Hepatocyte (in vitro differentiated cells): ENCODE measurements at regions not wholly inside any gene's neighbourhood (a gene's known extent, or its start where the extent isn't known, plus 50 kb on each side); places are given as distances from the start of the nearest gene placed in this dataset.

Source experiments
- DNase-seq: peaks from one replicate; pipeline ENCODE4 v3.0.0-alpha.2; 2016; ENCODE audit warnings: low spot score
- H2AFZ ChIP-seq: fragments of 200-600 bp; sonication (generic); 2 replicates; pipeline ENCODE4 v1.6.0; 2016; ENCODE audit warnings: antibody characterized with exemption, mild to moderate bottlenecking
- H3K27ac ChIP-seq: fragments of 200-600 bp; sonication (generic); 2 replicates; pipeline ENCODE4 v1.5.1; 2016; ENCODE audit warnings: mild to moderate bottlenecking
- H3K27me3 ChIP-seq: fragments of 200-600 bp; sonication (generic); 2 replicates; pipeline ENCODE4 v1.6.1; 2016
- H3K36me3 ChIP-seq: fragments of 200-600 bp; sonication (generic); replicated peaks from 2 replicates; pipeline ENCODE4 v1.5.1; 2016; ENCODE audit warnings: low read depth; ENCODE audit not compliant: insufficient read depth
- H3K4me1 ChIP-seq: fragments of 200-600 bp; sonication (generic); 2 replicates; pipeline ENCODE4 v1.5.1; 2016; ENCODE audit warnings: mild to moderate bottlenecking, moderate library complexity; ENCODE audit not compliant: insufficient read depth
- H3K4me2 ChIP-seq: fragments of 200-600 bp; sonication (generic); 2 replicates; pipeline ENCODE4 v1.6.0; 2016
- H3K4me3 ChIP-seq: fragments of 200-600 bp; sonication (generic); 2 replicates; pipeline ENCODE4 v1.5.1; 2016; ENCODE audit warnings: mild to moderate bottlenecking
- H3K79me2 ChIP-seq: fragments of 200-600 bp; sonication (generic); 2 replicates; pipeline ENCODE4 v1.6.0; 2017; ENCODE audit warnings: mild to moderate bottlenecking
- H3K9me2 ChIP-seq: fragments of 200-600 bp; sonication (generic); replicated peaks from 2 replicates; pipeline ENCODE4 v1.6.0; 2017; ENCODE audit warnings: mild to moderate bottlenecking; ENCODE audit not compliant: insufficient read depth
- H3K9me3 ChIP-seq: fragments of 200-600 bp; sonication (generic); 2 replicates; pipeline ENCODE4 v1.5.1; 2016; ENCODE audit warnings: low read depth, mild to moderate bottlenecking
- H4K20me1 ChIP-seq: fragments of 200-600 bp; sonication (generic); 2 replicates; pipeline ENCODE4 v1.6.0; 2016; ENCODE audit warnings: mild to moderate bottlenecking; ENCODE audit not compliant: insufficient read depth, poor library complexity, severe bottlenecking
- EZH2 ChIP-seq: fragments of 200-600 bp; sonication (generic); IDR thresholded peaks from 2 replicates; pipeline ENCODE4 v1.6.1; 2016; ENCODE audit warnings: antibody characterized with exemption, mild to moderate bottlenecking, borderline replicate concordance
- EZH2phosphoT487 ChIP-seq: fragments of 200-600 bp; sonication (generic); IDR thresholded peaks from one replicate; pipeline ENCODE4 v1.6.1; 2018; ENCODE audit warnings: antibody characterized with exemption, mild to moderate bottlenecking, low read depth, moderate library complexity; ENCODE audit not compliant: unreplicated experiment, severe bottlenecking
- WGBS: methylation state at CpG from one replicate; pipeline ENCODE4 v1.1.6; 2016; ENCODE audit warnings: low lambda C conversion rate; ENCODE audit errors: missing lambda C conversion rate; 5-methylcytosine and 5-hydroxymethylcytosine counted together
- TF ChIP-seq, protein P1 (sequence below): fragments of 200-600 bp; sonication (generic); IDR thresholded peaks from 2 replicates; pipeline ENCODE4 v1.5.1; 2016; ENCODE audit warnings: antibody characterized with exemption, mild to moderate bottlenecking; ENCODE audit not compliant: poor library complexity

DNA sequence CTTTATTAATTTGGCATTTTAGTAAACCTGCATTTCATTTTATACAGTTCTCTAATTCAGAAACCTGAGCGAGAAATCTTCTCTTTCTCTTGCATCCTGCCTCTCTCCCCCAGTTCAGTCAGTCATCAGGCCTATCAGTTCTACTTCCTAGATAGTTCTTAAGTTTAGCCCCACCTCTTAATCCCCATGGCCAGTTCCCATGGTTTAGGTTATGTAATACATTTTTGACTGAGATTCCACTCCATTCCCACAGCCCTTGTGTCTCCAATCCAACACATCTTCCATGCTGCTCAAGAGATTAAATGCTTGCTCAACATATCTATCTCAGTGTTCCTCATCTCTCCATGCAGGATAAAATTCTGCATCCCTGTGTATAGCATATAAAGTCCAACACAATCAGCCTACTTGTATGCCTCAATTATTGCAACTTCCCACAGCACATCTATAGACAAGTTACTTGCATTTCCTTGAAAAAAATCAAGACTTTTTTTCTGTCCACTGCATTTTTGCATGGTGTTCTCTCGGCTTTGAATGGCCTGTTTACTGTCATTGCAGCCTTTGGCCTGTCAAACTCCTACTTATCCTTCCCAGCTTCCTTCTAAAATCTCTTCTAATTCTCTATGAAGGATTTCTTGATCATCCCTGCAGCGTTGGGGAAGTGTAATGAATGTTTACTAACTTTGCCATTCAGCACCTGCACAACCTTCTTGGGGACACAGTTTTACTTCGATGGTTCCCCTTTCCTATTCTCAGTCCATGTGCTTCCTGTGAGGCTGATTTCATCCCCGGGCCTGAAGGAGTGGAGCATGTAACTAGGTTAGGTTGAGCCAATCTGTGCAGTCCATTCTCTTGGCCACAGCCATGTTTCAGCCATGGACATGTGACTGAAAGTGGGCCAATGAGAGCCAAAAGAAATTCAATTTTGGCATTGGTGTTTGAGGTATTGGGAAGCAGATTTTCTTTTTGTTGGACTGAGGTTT lies 80.8 kb downstream of the DACT1 start:
- no peak for DNase-seq
- Histone ChIP-seq H2AFZ (no peak overlapping the region), H3K4me3 (no peak overlapping the region), H3K9me2 (no peaks in the 10 kb centered on the region), H3K4me1 (peaks cover 4% of the 10 kb centered on the region), H3K36me3 (no peaks in the 10 kb centered on the region), H3K27me3 (no peaks in the 10 kb centered on the region), H3K9me3 (no peaks in the 10 kb centered on the region), H3K27ac (no peak overlapping the region), H3K4me2 (no peak overlapping the region), H4K20me1 (no peaks in the 10 kb centered on the region), H3K79me2 (no peaks in the 10 kb centered on the region)
- 67% methylated on average over 5 of the region's 5 CpGs for WGBS
- no peak for TF ChIP-seq EZH2phosphoT487
- TF ChIP-seq, protein P1, sequence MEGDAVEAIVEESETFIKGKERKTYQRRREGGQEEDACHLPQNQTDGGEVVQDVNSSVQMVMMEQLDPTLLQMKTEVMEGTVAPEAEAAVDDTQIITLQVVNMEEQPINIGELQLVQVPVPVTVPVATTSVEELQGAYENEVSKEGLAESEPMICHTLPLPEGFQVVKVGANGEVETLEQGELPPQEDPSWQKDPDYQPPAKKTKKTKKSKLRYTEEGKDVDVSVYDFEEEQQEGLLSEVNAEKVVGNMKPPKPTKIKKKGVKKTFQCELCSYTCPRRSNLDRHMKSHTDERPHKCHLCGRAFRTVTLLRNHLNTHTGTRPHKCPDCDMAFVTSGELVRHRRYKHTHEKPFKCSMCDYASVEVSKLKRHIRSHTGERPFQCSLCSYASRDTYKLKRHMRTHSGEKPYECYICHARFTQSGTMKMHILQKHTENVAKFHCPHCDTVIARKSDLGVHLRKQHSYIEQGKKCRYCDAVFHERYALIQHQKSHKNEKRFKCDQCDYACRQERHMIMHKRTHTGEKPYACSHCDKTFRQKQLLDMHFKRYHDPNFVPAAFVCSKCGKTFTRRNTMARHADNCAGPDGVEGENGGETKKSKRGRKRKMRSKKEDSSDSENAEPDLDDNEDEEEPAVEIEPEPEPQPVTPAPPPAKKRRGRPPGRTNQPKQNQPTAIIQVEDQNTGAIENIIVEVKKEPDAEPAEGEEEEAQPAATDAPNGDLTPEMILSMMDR, result no peak
- no peak for TF ChIP-seq EZH2

DNA sequence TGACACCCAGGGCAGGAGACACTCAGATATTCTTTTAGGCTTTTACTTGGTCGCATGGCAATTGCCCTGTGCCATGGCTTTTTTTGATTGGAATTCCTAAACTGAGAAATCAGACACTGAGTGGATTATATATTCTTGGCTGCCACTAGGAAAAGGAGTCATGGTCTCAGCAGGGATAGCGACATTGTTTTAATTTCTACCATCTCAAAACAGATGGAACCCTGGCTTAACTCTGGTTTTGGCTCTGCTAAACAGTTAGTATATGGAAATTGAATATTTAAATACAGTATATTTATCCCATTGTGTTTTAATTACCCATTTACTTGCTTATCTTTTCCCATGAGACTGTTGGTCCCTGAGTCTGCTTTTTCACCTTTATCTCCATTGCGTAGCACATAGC lies 84.0 kb downstream of the DACT1 start:
- Histone ChIP-seq H3K27ac (no peak overlapping the region), H4K20me1 (no peaks in the 10 kb centered on the region), H3K4me2 (no peak overlapping the region), H3K9me3 (no peaks in the 10 kb centered on the region), H3K4me1 (peaks cover 4% of the 10 kb centered on the region), H3K36me3 (no peaks in the 10 kb centered on the region), H3K79me2 (no peaks in the 10 kb centered on the region), H3K9me2 (no peaks in the 10 kb centered on the region), H3K27me3 (no peaks in the 10 kb centered on the region), H2AFZ (no peak overlapping the region), H3K4me3 (no peak overlapping the region)
- WGBS, result 90% methylated on average over 3 of the region's 3 CpGs
- no peak for DNase-seq
- TF ChIP-seq, protein P1, result no peak
- no peak for TF ChIP-seq EZH2phosphoT487
- no peak for TF ChIP-seq EZH2

DNA sequence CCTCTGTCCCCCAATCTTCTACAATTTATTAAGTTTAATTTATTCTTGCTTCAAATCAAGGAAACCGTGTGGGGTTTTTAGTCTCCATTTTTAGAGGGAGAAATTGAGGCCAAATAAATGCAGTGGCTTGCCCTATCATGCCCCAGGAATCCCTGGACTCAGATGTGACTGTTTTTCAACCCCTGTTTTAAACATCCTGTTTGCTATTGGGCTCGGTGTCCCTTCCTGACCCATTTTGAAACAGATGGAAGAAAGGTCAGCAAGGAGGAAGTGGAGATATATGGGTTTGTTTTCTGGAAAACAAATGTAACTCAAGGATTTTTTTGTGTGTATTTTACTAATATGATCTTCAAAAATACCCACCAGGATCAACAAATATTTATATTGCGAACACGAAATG lies 84.7 kb downstream of the DACT1 start:
- no peaks in the 10 kb centered on the region for H3K9me2 ChIP-seq
- H3K4me3 ChIP-seq, result no peak overlapping the region
- WGBS, result 84% methylated on average over 4 of the region's 4 CpGs
- no peak overlapping the region for H3K4me2 ChIP-seq
- no peak for DNase-seq
- no peak overlapping the region for H3K27ac ChIP-seq
- H3K4me1 ChIP-seq, result peaks cover 3% of the 10 kb centered on the region
- no peaks in the 10 kb centered on the region for H3K9me3 ChIP-seq
- no peak overlapping the region for H2AFZ ChIP-seq
- no peaks in the 10 kb centered on the region for H3K36me3 ChIP-seq
- no peak for TF ChIP-seq EZH2phosphoT487
- TF ChIP-seq, protein P1, result no peak
- no peak for TF ChIP-seq EZH2
- no peaks in the 10 kb centered on the region for H4K20me1 ChIP-seq
- no peaks in the 10 kb centered on the region for H3K79me2 ChIP-seq
- H3K27me3 ChIP-seq, result no peaks in the 10 kb centered on the region
